Psoas muscle (tissue), 7 donors: ENCODE measurements at regions not wholly inside any gene's neighbourhood (a gene's known extent, or its start where the extent isn't known, plus 50 kb on each side); places are given as distances from the start of the nearest gene placed in this dataset.

Experiments used
- ATAC-seq, 4 donors: fragments of 200-7000 bp; cut with Tn5 transposase; one replicate each; pipeline ENCODE4 v1.9.1; 2020; ENCODE audit warnings: moderate library complexity in 3 of 4, mild to moderate bottlenecking in 2 of 4
- DNase-seq, 2 donors: peaks; one replicate each; pipeline ENCODE4 v3.0.0-alpha.2; 2020
- H3K27ac ChIP-seq: fragments of 200-600 bp; one replicate; pipeline ENCODE4 v1.8.0; 2022
- H3K27me3 ChIP-seq, 3 donors: fragments of 200-600 bp in 1 of 3; one replicate each; pipeline versions ENCODE4 v1.6.1 to v1.8.0; 2013 to 2022; ENCODE audit warnings: low read length in 2 of 3, mild to moderate bottlenecking in 2 of 3, moderate library complexity in 1 of 3; ENCODE audit not compliant: insufficient read depth in 3 of 3
- H3K36me3 ChIP-seq, 2 donors: fragments of 200-600 bp in 1 of 2; one replicate each; pipeline versions ENCODE4 v1.6.1 to v1.8.0; 2013 to 2022; ENCODE audit warnings: low read depth in 1 of 2, mild to moderate bottlenecking in 1 of 2, moderate library complexity in 1 of 2; ENCODE audit not compliant: insufficient read depth in 1 of 2
- H3K4me1 ChIP-seq: fragments of 200-600 bp; one replicate; pipeline ENCODE4 v1.8.0; 2022
- H3K4me3 ChIP-seq: fragments of 200-600 bp; one replicate; pipeline ENCODE4 v1.8.0; 2022; ENCODE audit warnings: mild to moderate bottlenecking
- H3K9me3 ChIP-seq: fragments of 200-600 bp; one replicate; pipeline ENCODE4 v1.8.0; 2022
- WGBS, 3 donors: extraction: QIAGEN DNeasy Blood & Tissue Kit; methylation state at CpG; one replicate each; pipeline versions ENCODE4 v1.1.6 to v1.1.7; 2013; 5-methylcytosine and 5-hydroxymethylcytosine counted together
- intact Hi-C, 2 donors: fragments of 100-400 bp; cut with DNase I; formaldehyde crosslinking; loops; one replicate each; pipeline versions ENCODE4 v1.11.0 to v1.14.2; 2022
- TF ChIP-seq, protein P1 (sequence below): fragments of 200-600 bp; IDR thresholded peaks from one replicate; pipeline ENCODE4 v1.8.0; 2022; ENCODE audit warnings: antibody characterized with exemption
- donor health status: healthy with polysubstance abuse.
- donor health status: DM: no; HTN: no; CAD: no; lungs with moderate emphysema.
- donor health status: Bipolar disorder and iron deficiency.
- donor health status: healthy.
- donor health status: DM: yes; HTN: yes; CAD: no.
- donor health status: DM: no; HTN: no; CAD: no.
- donor health status: DM: yes; HTN: yes; CAD: no.

- 23 to 35% (median 26%) methylated on average over 1 of the region's 1 CpG for WGBS, 3 donors
- DNase-seq (no peak), ATAC-seq (no peak)
- Histone ChIP-seq H3K36me3 (no peaks in the 10 kb centered on the region), H3K27me3 (no peaks in the 10 kb centered on the region), H3K9me3 (no peaks in the 10 kb centered on the region), H3K4me3 (no peak overlapping the region), H3K27ac (no peak overlapping the region), H3K4me1 (no peaks in the 10 kb centered on the region)
- intact Hi-C loops, result no loop called here
- TF ChIP-seq, protein P1, sequence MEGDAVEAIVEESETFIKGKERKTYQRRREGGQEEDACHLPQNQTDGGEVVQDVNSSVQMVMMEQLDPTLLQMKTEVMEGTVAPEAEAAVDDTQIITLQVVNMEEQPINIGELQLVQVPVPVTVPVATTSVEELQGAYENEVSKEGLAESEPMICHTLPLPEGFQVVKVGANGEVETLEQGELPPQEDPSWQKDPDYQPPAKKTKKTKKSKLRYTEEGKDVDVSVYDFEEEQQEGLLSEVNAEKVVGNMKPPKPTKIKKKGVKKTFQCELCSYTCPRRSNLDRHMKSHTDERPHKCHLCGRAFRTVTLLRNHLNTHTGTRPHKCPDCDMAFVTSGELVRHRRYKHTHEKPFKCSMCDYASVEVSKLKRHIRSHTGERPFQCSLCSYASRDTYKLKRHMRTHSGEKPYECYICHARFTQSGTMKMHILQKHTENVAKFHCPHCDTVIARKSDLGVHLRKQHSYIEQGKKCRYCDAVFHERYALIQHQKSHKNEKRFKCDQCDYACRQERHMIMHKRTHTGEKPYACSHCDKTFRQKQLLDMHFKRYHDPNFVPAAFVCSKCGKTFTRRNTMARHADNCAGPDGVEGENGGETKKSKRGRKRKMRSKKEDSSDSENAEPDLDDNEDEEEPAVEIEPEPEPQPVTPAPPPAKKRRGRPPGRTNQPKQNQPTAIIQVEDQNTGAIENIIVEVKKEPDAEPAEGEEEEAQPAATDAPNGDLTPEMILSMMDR, result no peak
Measured at GRCh38 chr4:35365186-35365585, 879.1 kb downstream of the ARAP2 start.

- Histone ChIP-seq H3K36me3 (no peaks in the 10 kb centered on the region), H3K9me3 (no peaks in the 10 kb centered on the region), H3K4me3 (no peak overlapping the region), H3K27me3 (no peaks in the 10 kb centered on the region), H3K27ac (no peak overlapping the region), H3K4me1 (no peaks in the 10 kb centered on the region)
- intact Hi-C loops, result no loop called here
- TF ChIP-seq, protein P1, result no peak
- WGBS, 3 donors, result 68 to 75% (median 72%) methylated on average over 2 of the region's 2 CpGs
- ATAC-seq, result no peak
- no peak for DNase-seq
Measured at GRCh38 chr4:35399912-35400311, 844.4 kb downstream of the ARAP2 start.

DNA sequence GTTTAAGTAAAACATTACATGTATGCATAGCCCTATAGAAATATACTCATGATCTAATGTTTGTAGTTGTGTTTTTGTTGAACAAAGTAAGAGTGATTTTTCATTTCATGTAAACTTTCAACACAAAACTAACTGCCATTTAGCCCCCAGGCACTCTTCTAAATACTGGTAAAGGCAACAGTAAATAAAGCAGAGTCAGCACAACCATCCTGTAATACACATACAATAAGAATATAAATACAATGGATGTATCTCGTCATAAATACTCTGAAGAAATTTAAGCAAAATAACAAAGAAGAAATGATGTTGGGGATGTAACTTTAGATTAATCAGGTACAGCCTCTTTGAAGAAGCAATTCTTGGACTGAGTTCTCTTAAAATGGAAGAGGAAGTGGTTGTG, 821.2 kb downstream of the ARAP2 start:
- TF ChIP-seq, protein P1, result no peak
- H3K4me3 ChIP-seq, result no peak overlapping the region
- intact Hi-C loops, result no loop called here
- H3K9me3 ChIP-seq, result no peaks in the 10 kb centered on the region
- ATAC-seq (no peak), DNase-seq (no peak)
- H3K27ac ChIP-seq, result no peak overlapping the region
- H3K36me3 ChIP-seq, result no peaks in the 10 kb centered on the region
- no peaks in the 10 kb centered on the region for H3K4me1 ChIP-seq
- WGBS, 3 donors, result 83 to 100% (median 90%) methylated on average over 1 of the region's 1 CpG
- no peaks in the 10 kb centered on the region for H3K27me3 ChIP-seq

DNA sequence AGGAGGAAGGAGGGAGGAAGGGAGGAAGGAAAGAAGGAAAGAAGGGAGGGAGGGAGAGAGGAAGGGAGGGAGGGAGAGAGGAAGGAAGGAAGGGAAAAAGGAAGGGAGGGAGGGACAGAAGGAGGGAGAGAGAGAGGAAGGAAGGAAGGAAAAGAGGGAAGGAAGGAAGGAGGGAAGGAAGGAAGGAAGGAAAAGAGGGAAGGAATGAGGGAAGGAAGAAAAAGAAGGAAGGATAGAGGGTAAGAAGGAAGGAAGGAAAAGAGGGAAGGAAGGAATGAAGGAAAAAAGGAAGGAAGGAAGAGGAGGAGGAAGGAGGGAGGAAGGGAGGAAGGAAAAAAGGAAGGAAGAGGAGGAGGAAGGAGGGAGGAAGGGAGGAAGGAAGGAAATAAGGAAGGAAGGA, 796.8 kb downstream of the ARAP2 start:
- intact Hi-C loops, result no loop called here
- DNase-seq (no peak), ATAC-seq (no peak)
- H3K9me3 ChIP-seq, result no peaks in the 10 kb centered on the region
- no peak overlapping the region for H3K27ac ChIP-seq
- TF ChIP-seq, protein P1, result no peak
- no peaks in the 10 kb centered on the region for H3K36me3 ChIP-seq
- no peaks in the 10 kb centered on the region for H3K27me3 ChIP-seq
- no peak overlapping the region for H3K4me3 ChIP-seq
- H3K4me1 ChIP-seq, result no peaks in the 10 kb centered on the region

DNA sequence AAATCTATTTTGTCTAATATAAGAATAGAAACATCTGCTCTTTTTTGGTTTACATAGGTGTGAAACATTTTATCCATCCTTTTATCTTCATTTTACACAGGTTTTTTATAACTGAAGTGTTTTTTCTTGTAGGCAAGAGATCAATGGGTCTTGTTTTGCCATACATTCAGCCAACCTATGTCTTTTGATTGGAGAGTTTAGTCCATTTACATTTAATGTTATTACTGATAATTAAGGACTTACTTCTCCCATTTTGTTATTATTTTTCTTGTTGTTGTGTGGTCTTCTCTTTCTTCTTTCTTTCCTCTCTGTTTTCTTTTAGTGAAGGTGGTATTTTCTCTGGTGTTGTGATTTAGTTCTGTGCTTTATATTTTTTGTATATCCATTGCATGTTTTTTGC, 785.3 kb downstream of the ARAP2 start:
- DNase-seq (no peak), ATAC-seq (no peak)
- intact Hi-C loops, result no loop called here

More for the DNA sequence above, 785.3 kb downstream of the ARAP2 start:
- Histone ChIP-seq H3K27me3 (no peaks in the 10 kb centered on the region), H3K9me3 (no peaks in the 10 kb centered on the region), H3K4me1 (no peaks in the 10 kb centered on the region), H3K27ac (no peak overlapping the region), H3K36me3 (no peaks in the 10 kb centered on the region), H3K4me3 (no peak overlapping the region)
- TF ChIP-seq, protein P1, result no peak
